Peyer's patch (tissue), 4 donors: ENCODE measurements at regions not wholly inside any gene's neighbourhood (a gene's known extent, or its start where the extent isn't known, plus 50 kb on each side); places are given as distances from the start of the nearest gene placed in this dataset.

Experiments used
- DNase-seq, 3 donors: peaks; one replicate each; pipeline ENCODE4 v3.0.0-alpha.2; 2017 to 2019
- H3K27ac ChIP-seq, 4 donors: fragments of 200-600 bp; sonication (generic); one replicate each; pipeline ENCODE4 v1.5.1; 2016 to 2019
- H3K27me3 ChIP-seq, 2 donors: fragments of 200-600 bp; sonication (generic); one replicate each; pipeline ENCODE4 v1.5.1; 2019
- H3K36me3 ChIP-seq, 3 donors: fragments of 200-600 bp; sonication (generic); one replicate each; pipeline ENCODE4 v1.5.1; 2016 to 2019
- H3K4me1 ChIP-seq, 4 donors: fragments of 200-600 bp; sonication (generic); one replicate each; pipeline ENCODE4 v1.5.1; 2016 to 2019
- H3K4me3 ChIP-seq, 4 donors: fragments of 200-600 bp; sonication (generic); 1 replicate in 3 of 4; 2 replicates in 1 of 4; pipeline ENCODE4 v1.5.1; 2016 to 2019; ENCODE audit warnings: mild to moderate bottlenecking in 1 of 4
- H3K9me3 ChIP-seq, 4 donors: fragments of 200-600 bp; sonication (generic); one replicate each; pipeline ENCODE4 v1.5.1; 2016 to 2019; ENCODE audit warnings: mild to moderate bottlenecking in 1 of 4
- POLR2A ChIP-seq, 2 donors: fragments of 450-650 bp; IDR thresholded peaks; one replicate each; pipeline ENCODE4 v1.5.1; 2017; ENCODE audit warnings: antibody characterized with exemption in 2 of 2, mild to moderate bottlenecking in 2 of 2, moderate library complexity in 2 of 2
- TF ChIP-seq, protein P1 (sequence below), 6 experiments: fragments of 450-650 bp in 4 of 6; fragments of 200-600 bp in 2 of 6; sonication (generic) in 1 of 6; IDR thresholded peaks; one replicate each; pipeline ENCODE4 v1.5.1; 2017 to 2019; ENCODE audit warnings: antibody characterized with exemption in 6 of 6, mild to moderate bottlenecking in 3 of 6, moderate library complexity in 1 of 6

DNA sequence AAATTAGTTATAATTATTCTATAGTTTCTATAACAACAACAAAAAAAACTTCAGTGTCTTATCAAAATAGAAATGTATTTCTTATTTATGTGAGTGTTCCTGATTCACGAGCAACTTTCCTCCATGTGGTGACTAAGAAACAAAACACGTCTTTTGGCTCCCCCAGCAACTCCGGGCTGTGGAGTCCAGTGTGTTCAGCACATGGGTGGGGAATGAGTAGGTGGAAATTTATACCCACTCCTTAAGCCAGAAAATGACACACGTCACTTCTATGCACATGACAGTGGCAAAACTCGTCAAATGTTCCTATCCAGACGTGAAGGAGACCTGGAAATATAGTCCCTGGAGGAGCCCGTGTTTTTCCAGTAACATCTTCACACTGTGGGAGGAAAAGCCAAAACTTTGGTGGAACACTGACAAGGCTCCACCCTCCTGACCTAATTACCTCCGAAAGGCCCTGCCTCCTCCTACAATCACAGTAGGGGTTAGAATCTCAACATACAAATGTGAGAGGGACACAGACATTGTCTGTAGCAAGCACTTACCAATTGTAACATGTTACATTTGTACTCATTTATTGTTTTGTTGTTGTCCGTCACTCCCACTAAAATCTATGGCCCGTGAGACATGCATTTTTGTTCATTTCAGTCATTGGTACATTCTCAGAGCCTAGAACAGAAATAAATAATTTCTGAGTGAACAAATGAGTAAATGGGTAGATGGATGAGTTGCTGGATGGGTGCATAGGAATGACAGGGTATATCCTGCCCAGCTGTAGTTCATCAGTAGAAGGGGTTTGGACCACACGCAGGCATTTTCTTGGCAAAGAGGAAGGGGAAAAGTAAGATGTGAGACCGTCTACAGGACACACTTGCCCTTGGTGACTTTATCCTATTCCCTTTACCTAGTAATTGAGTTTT is 605.8 kb upstream of the TENM3 start:
- H3K4me1 ChIP-seq = no peaks in the 10 kb centered on the region
- H3K4me3 ChIP-seq = no peak overlapping the region
- H3K36me3 ChIP-seq = no peaks in the 10 kb centered on the region
- TF ChIP-seq POLR2A (IDR thresholded peaks at IDR 0.05) = no peak
- TF ChIP-seq, protein P1, sequence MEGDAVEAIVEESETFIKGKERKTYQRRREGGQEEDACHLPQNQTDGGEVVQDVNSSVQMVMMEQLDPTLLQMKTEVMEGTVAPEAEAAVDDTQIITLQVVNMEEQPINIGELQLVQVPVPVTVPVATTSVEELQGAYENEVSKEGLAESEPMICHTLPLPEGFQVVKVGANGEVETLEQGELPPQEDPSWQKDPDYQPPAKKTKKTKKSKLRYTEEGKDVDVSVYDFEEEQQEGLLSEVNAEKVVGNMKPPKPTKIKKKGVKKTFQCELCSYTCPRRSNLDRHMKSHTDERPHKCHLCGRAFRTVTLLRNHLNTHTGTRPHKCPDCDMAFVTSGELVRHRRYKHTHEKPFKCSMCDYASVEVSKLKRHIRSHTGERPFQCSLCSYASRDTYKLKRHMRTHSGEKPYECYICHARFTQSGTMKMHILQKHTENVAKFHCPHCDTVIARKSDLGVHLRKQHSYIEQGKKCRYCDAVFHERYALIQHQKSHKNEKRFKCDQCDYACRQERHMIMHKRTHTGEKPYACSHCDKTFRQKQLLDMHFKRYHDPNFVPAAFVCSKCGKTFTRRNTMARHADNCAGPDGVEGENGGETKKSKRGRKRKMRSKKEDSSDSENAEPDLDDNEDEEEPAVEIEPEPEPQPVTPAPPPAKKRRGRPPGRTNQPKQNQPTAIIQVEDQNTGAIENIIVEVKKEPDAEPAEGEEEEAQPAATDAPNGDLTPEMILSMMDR (IDR thresholded peaks at IDR 0.05) = no peak
- no peaks in the 10 kb centered on the region for H3K9me3 ChIP-seq
- H3K27ac ChIP-seq = no peak overlapping the region
- H3K27me3 ChIP-seq = no peaks in the 10 kb centered on the region
- no peak for DNase-seq

DNA sequence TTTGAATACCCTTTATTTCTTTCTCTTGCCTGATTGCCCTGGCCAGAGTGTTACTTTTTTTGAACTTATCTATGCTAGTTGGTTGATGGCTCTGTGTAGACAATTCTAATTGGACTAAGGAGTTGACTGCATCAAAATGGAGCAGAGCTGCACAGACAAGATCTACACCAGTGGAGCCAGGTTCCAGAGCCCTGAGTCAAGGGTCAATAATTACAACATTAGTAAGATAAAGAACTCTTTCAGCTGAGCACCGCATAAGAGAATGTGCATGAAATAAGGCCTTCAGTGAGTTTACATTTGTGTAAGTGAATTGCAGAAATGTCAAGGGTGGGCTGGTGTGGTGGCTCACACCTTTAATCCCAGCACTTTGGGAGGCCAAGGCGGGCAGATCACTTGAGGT is 599.7 kb upstream of the TENM3 start:
- Histone ChIP-seq H3K4me3 (no peak overlapping the region), H3K27me3 (no peaks in the 10 kb centered on the region), H3K4me1 (no peaks in the 10 kb centered on the region), H3K27ac (no peak overlapping the region), H3K9me3 (no peaks in the 10 kb centered on the region), H3K36me3 (no peaks in the 10 kb centered on the region)
- no peak for DNase-seq
- TF ChIP-seq, protein P1 (IDR thresholded peaks at IDR 0.05) = no peak
- TF ChIP-seq POLR2A (IDR thresholded peaks at IDR 0.05) = no peak

DNA sequence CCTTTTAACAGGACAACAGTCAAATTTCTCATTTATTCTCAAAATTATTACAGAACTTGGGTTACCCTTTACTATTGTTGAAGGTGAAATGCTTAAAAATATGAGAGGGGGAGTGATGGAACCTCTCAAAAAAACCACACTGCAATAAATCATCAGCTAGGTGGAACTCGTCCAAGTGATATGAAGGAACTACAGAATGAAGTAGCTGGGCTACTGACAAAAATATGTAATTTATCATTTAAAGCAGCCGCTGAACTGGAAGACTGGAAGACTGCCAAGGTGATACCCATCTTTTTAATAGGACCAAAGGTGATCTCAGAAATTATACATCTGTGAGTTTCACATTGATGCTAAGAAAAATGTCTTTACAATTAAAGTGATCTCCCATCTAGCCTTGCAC is 597.7 kb upstream of the TENM3 start:
- no peaks in the 10 kb centered on the region for H3K9me3 ChIP-seq
- DNase-seq = no peak
- TF ChIP-seq POLR2A (IDR thresholded peaks at IDR 0.05) = no peak
- TF ChIP-seq, protein P1 (IDR thresholded peaks at IDR 0.05) = no peak
- no peak overlapping the region for H3K4me3 ChIP-seq
- no peaks in the 10 kb centered on the region for H3K4me1 ChIP-seq
- H3K27me3 ChIP-seq = no peaks in the 10 kb centered on the region
- H3K27ac ChIP-seq = no peak overlapping the region
- no peaks in the 10 kb centered on the region for H3K36me3 ChIP-seq

DNA sequence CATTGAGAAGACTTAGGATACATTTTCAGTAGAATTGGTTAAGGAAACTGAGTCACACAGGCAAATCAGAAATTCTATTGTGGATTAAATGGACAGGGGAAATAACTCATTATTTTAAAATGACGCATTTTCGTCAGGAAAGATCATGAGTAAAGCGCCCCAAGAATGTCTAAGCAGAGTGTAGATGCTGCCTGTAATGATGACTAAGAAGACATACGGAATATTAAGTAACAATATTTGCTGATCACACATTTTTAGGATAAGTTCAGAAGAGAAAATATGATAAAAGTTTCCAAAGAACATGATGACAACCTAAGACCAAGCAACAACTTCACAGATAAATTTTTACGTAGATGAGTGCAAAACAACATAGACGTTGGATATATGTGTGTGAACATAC is 596.3 kb upstream of the TENM3 start:
- H3K27me3 ChIP-seq = no peaks in the 10 kb centered on the region
- H3K9me3 ChIP-seq = no peaks in the 10 kb centered on the region
- no peaks in the 10 kb centered on the region for H3K36me3 ChIP-seq
- H3K4me3 ChIP-seq = no peak overlapping the region
- H3K27ac ChIP-seq = no peak overlapping the region
- TF ChIP-seq, protein P1 (IDR thresholded peaks at IDR 0.05) = no peak
- TF ChIP-seq POLR2A (IDR thresholded peaks at IDR 0.05) = no peak
- no peaks in the 10 kb centered on the region for H3K4me1 ChIP-seq
- DNase-seq = no peak

DNA sequence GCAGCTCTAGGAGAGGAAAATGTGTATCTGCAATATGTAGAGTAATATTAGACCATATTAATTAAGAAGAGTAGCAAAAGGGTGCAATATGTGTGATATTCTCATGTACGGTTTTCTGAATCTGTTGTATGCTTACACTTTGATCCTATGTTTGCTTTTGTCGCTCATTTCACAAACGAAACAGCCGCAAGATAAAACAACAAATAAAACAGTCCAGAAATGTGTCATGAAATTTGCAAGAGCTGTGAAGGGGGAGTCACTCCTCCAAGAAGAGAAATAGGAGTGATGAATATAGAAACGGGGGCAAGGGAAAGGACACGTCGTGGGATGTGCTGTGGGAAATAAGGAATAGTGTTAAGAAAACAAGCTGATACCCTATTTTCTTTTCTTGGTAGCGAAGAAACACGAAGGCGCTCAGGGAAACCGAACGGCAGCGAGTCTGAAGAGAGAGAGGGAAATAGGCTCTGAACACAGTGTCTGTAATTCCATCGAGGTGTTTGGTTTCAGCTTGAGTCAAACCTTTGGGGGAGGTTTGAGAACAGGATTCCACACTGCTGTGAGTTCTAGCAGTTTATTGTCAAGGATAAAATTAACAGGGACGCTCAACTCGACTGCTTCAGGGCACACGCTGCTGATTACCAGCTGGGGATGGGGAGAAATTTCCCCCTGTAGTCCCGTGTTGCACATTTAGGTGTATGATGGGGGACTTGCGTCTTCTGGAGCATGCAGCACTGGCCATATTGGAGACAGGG is 595.6 kb upstream of the TENM3 start:
- no peak for TF ChIP-seq POLR2A (IDR thresholded peaks at IDR 0.05)
- TF ChIP-seq, protein P1 (IDR thresholded peaks at IDR 0.05) = no peak
- DNase-seq = no peak

More for the DNA sequence above, 595.6 kb upstream of the TENM3 start:
- Histone ChIP-seq H3K27ac (no peak overlapping the region), H3K4me3 (no peak overlapping the region), H3K27me3 (no peaks in the 10 kb centered on the region), H3K4me1 (no peaks in the 10 kb centered on the region), H3K9me3 (no peaks in the 10 kb centered on the region), H3K36me3 (no peaks in the 10 kb centered on the region)
